Lung microvascular endothelial cell (primary cell): ENCODE measurements at regions not wholly inside any gene's neighbourhood (a gene's known extent, or its start where the extent isn't known, plus 50 kb on each side); places are given as distances from the start of the nearest gene placed in this dataset.

Experiments used
- DNase-seq, 2 donors: peaks; one replicate each; pipeline versions ENCODE4 v3.0.0 to v3.0.0-alpha.2; 2010; ENCODE audit warnings: low read depth in 2 of 2

- no peak for DNase-seq
These were observed 280.8 kb downstream of the RERGL start for GRCh38 chr12:17809206-17809605.

- DNase-seq: no peak
These were observed 287.0 kb downstream of the RERGL start for GRCh38 chr12:17802657-17803641.

- DNase-seq: no peak
These were observed 296.1 kb downstream of the RERGL start for GRCh38 chr12:17793854-17794253.

- DNase-seq: no peak
These were observed 311.8 kb downstream of the RERGL start for GRCh38 chr12:17778242-17778641.

GRCh38 chr12:17763366-17763765 lies 326.6 kb downstream of the RERGL start:
- no peak for DNase-seq

- DNase-seq: no peak
These were observed 330.0 kb downstream of the RERGL start for GRCh38 chr12:17759982-17760381.
